Psoas muscle (tissue), 7 donors: ENCODE measurements at regions not wholly inside any gene's neighbourhood (a gene's known extent, or its start where the extent isn't known, plus 50 kb on each side); places are given as distances from the start of the nearest gene placed in this dataset.

Source experiments
- ATAC-seq, 4 donors: fragments of 200-7000 bp; cut with Tn5 transposase; one replicate each; pipeline ENCODE4 v1.9.1; 2020; ENCODE audit warnings: moderate library complexity in 3 of 4, mild to moderate bottlenecking in 2 of 4
- DNase-seq, 2 donors: peaks; one replicate each; pipeline ENCODE4 v3.0.0-alpha.2; 2020
- H3K27ac ChIP-seq: fragments of 200-600 bp; one replicate; pipeline ENCODE4 v1.8.0; 2022
- H3K27me3 ChIP-seq, 3 donors: fragments of 200-600 bp in 1 of 3; one replicate each; pipeline versions ENCODE4 v1.6.1 to v1.8.0; 2013 to 2022; ENCODE audit warnings: low read length in 2 of 3, mild to moderate bottlenecking in 2 of 3, moderate library complexity in 1 of 3; ENCODE audit not compliant: insufficient read depth in 3 of 3
- H3K36me3 ChIP-seq, 2 donors: fragments of 200-600 bp in 1 of 2; one replicate each; pipeline versions ENCODE4 v1.6.1 to v1.8.0; 2013 to 2022; ENCODE audit warnings: low read depth in 1 of 2, mild to moderate bottlenecking in 1 of 2, moderate library complexity in 1 of 2; ENCODE audit not compliant: insufficient read depth in 1 of 2
- H3K4me1 ChIP-seq: fragments of 200-600 bp; one replicate; pipeline ENCODE4 v1.8.0; 2022
- H3K4me3 ChIP-seq: fragments of 200-600 bp; one replicate; pipeline ENCODE4 v1.8.0; 2022; ENCODE audit warnings: mild to moderate bottlenecking
- H3K9me3 ChIP-seq: fragments of 200-600 bp; one replicate; pipeline ENCODE4 v1.8.0; 2022
- CTCF ChIP-seq: fragments of 200-600 bp; IDR thresholded peaks from one replicate; pipeline ENCODE4 v1.8.0; 2022; ENCODE audit warnings: antibody characterized with exemption
- WGBS, 3 donors: extraction: QIAGEN DNeasy Blood & Tissue Kit; methylation state at CpG; one replicate each; pipeline versions ENCODE4 v1.1.6 to v1.1.7; 2013; 5-methylcytosine and 5-hydroxymethylcytosine counted together
- intact Hi-C, 2 donors: fragments of 100-400 bp; cut with DNase I; formaldehyde crosslinking; loops; one replicate each; pipeline versions ENCODE4 v1.11.0 to v1.14.2; 2022
- donor health status: healthy with polysubstance abuse.
- donor health status: DM: no; HTN: no; CAD: no; lungs with moderate emphysema.
- donor health status: Bipolar disorder and iron deficiency.
- donor health status: healthy.
- donor health status: DM: yes; HTN: yes; CAD: no.
- donor health status: DM: no; HTN: no; CAD: no.
- donor health status: DM: yes; HTN: yes; CAD: no.

- WGBS, 3 donors: 38 to 64% (median 48%) methylated on average over 20 of the region's 20 CpGs
These were observed 63.2 kb downstream of the ADRA2C start for GRCh38 chr4:3829211-3829955.

DNA sequence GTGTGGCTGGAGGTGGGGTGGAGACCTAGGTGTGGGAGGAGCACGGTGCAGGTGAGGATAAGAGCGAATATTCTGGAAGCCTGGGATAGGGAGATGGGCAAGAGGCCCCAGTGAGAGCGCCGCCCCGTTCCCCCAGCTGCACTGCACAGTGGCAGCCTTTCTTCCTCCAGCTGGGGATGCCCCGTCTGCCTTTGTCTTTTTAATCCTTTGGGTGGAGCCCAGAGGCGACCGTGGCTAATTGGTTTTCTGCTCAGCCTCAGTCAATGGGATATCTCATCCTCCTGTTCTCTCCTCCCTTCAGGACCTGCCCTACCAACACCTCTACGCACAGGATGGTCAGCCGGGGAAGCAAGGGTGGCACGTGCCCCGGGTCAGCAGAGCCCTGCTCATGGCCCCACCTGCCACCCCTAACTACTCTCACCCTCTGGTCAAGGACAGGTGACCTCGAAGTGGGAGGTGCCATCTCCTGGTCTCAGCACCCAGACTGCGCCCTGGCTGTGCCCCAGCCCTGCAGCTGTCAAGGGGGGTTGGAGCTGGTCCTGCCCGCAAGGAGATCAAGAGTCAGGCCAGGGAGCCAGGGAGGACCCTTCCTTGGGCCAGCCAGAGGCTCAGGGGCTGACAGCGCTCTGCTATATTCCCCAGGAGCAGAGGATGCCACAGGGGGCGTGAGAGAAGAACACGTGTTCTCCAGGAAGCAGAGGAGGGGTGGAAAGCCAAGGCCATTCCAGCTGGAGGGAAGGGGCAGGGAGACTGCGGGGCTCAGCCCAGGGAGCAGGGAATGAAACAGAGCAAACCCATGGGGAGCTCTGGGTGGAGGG lies 64.0 kb downstream of the ADRA2C start:
- H3K4me3 ChIP-seq: no peak overlapping the region
- TF ChIP-seq CTCF: no peak
- intact Hi-C loops: no loop called here
- DNase-seq (peak in 1 of 2 donors; percentile 19), ATAC-seq (no peak)
- WGBS, 3 donors: 29 to 43% (median 30%) methylated on average over 19 of the region's 19 CpGs
- H3K27me3 ChIP-seq: peaks cover 0 to 46% (median 7%) of the 10 kb centered on the region in 3 donors
- H3K27ac ChIP-seq: no peak overlapping the region
- no peaks in the 10 kb centered on the region for H3K4me1 ChIP-seq
- no peaks in the 10 kb centered on the region for H3K9me3 ChIP-seq
- H3K36me3 ChIP-seq: no peaks in the 10 kb centered on the region

More at GRCh38 chr4:3829211-3829955, 63.2 kb downstream of the ADRA2C start:
- no peak for ATAC-seq
- Histone ChIP-seq H3K27me3 (peaks cover 0 to 50% (median 7%) of the 10 kb centered on the region in 3 donors), H3K4me3 (no peak overlapping the region), H3K36me3 (no peaks in the 10 kb centered on the region), H3K9me3 (no peaks in the 10 kb centered on the region), H3K27ac (no peak overlapping the region), H3K4me1 (no peaks in the 10 kb centered on the region)
- peak in 1 of 2 donors; percentile 29 for DNase-seq
- intact Hi-C loops: no loop called here
- TF ChIP-seq CTCF: no peak

DNA sequence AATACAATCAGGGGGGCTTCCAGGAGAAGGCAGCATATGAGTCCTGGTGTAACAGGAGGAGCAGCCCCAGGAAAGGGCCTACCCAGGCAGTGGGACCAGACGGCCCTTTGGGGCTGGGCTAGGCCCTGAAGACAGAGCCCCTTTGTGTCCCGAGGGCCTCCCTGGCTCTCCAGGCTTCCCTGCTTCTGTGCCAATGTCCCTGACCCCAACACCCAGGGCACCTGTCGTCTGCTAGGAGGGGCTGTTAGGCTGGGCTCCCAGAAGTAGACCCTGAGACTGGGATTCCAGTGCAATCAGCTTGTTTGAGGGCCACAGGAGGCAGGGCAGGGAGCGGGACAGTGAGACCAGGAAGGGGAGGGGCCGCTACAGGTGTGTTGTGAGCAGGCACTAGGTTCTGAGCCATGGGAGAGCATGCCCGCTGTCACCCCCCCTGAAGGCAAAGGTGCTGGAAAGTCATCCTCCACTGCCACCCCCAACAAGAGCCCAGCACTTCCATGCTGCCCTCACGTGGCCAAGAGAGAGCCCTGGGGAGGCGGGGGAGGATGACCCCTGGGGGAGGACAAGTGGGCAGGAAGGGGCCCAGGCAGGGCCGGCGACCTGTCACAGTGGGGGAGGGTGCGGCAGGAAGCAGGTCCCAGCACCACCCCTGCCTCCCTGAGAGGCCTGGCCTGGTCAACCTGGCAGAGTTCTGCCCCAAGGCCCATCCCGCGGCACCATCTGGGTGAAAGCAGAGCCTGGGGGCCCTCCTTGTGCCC lies 64.8 kb downstream of the ADRA2C start:
- Histone ChIP-seq H3K9me3 (no peaks in the 10 kb centered on the region), H3K4me1 (no peaks in the 10 kb centered on the region), H3K4me3 (no peak overlapping the region), H3K36me3 (no peaks in the 10 kb centered on the region), H3K27me3 (peaks cover 0 to 49% (median 9%) of the 10 kb centered on the region in 3 donors), H3K27ac (no peak overlapping the region)
- peak in 1 of 2 donors; percentile 31 for DNase-seq
- WGBS, 3 donors: 73 to 78% (median 73%) methylated on average over 10 to 13 of the region's 13 CpGs
- no peak for TF ChIP-seq CTCF
- intact Hi-C loops: no loop called here
- no peak for ATAC-seq

GRCh38 chr4:3831529-3832150 lies 65.5 kb downstream of the ADRA2C start:
- Histone ChIP-seq H3K4me3 (no peak overlapping the region), H3K27ac (no peak overlapping the region), H3K36me3 (no peaks in the 10 kb centered on the region), H3K27me3 (peaks cover 0 to 54% (median 9%) of the 10 kb centered on the region in 3 donors), H3K9me3 (no peaks in the 10 kb centered on the region), H3K4me1 (no peaks in the 10 kb centered on the region)
- intact Hi-C loops: no loop called here
- WGBS, 3 donors: 78 to 85% (median 85%) methylated on average over 14 of the region's 14 CpGs
- TF ChIP-seq CTCF: no peak
- no peak for ATAC-seq
- peak in 1 of 2 donors; percentile 27 for DNase-seq
